ENCODE measurements at regions not wholly inside any gene's neighbourhood (a gene's known extent, or its start where the extent isn't known, plus 50 kb on each side); places are given as distances from the start of the nearest gene placed in this dataset.

- H3K9me3 ChIP-seq (replicated peaks; ENCODE audit: control insufficient read depth, insufficient read depth, low read depth, low read length) = no peaks in the 10 kb centered on the region
- in situ Hi-C loops (cut with MboI) = no loop called here
- no peak overlapping the region for H2AFZ ChIP-seq (ENCODE audit: low read depth, low read length)
- no peak overlapping the region; a peak in 1 of 4 replicates for H3K9ac ChIP-seq (ENCODE audit: insufficient read depth in 1 of 2, low read depth in 2 of 2, low read length in 2 of 2)
- no peaks in the 10 kb centered on the region for H3K9me1 ChIP-seq (ENCODE audit: control insufficient read depth, insufficient read depth, low read length)
- CTCF ChIA-PET (ENCODE audit: low intra/inter-chr PET ratio) = no interaction called here
- H3K4me2 ChIP-seq (ENCODE audit: insufficient read depth, low read length) = no peak overlapping the region
- H3K27ac ChIP-seq (ENCODE audit: extremely low read depth, low read depth, low read length) = no peak overlapping the region
- FAIRE-seq (no peak), ATAC-seq (no peak), DNase-seq (ENCODE audit: extremely low read depth in 1 of 4, low spot score in 3 of 4) (no peak)
- under 1% methylated on average over 21 of the region's 23 CpGs for WGBS (ENCODE audit: insufficient coverage, low coverage, missing lambda C conversion rate)
- no peaks in the 10 kb centered on the region for H3K4me1 ChIP-seq (replicated peaks in 1 of 2; ENCODE audit: control insufficient read depth in 2 of 2, insufficient read depth in 2 of 2, low read length in 2 of 2)
- H3K4me3 ChIP-seq = no peak overlapping the region
- H4K20me1 ChIP-seq (replicated peaks; ENCODE audit: control insufficient read depth, insufficient read depth, low read length) = no peaks in the 10 kb centered on the region; the same call in 1 of the 2 replicates
- peaks cover 0 to 4% of the 10 kb centered on the region in 2 experiments; a peak in 1 of 5 replicates for H3K27me3 ChIP-seq (ENCODE audit: control insufficient read depth in 2 of 2, insufficient read depth in 2 of 2, low read length in 2 of 2)
- no TSS peak for BruUV-seq (replicated peaks)
- intact Hi-C loops (cut with micrococcal nuclease) = no loop called here
- POLR2A ChIA-PET = no interaction called here
- H3K36me3 ChIP-seq (ENCODE audit: control insufficient read depth, insufficient read depth, low read length) = no peaks in the 10 kb centered on the region
- H3K79me2 ChIP-seq (ENCODE audit: control insufficient read depth, insufficient read depth, low read length) = no peaks in the 10 kb centered on the region
- TF ChIP-seq, protein P1, sequence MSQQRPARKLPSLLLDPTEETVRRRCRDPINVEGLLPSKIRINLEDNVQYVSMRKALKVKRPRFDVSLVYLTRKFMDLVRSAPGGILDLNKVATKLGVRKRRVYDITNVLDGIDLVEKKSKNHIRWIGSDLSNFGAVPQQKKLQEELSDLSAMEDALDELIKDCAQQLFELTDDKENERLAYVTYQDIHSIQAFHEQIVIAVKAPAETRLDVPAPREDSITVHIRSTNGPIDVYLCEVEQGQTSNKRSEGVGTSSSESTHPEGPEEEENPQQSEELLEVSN (IDR thresholded peaks at IDR 0.05; ENCODE audit: borderline replicate concordance in 1 of 2, extremely low read depth in 1 of 2, insufficient read depth in 1 of 2, insufficient read length in 1 of 2, low read depth in 1 of 2, low read length in 1 of 2, poor library complexity in 1 of 2, severe bottlenecking in 1 of 2) = no peak
- TF ChIP-seq NR4A1 (CRISPR knock-in tag; IDR thresholded peaks at IDR 0.05) (no peak), NR4A1 (tag; IDR thresholded peaks at IDR 0.05) (no peak), NR2C1 (IDR thresholded peaks at IDR 0.05) (no peak), NR2C1 (tag; IDR thresholded peaks at IDR 0.05) (no peak), NR2C2 (CRISPR knock-in tag; IDR thresholded peaks at IDR 0.05) (no peak), NR2C2 (tag; IDR thresholded peaks at IDR 0.05) (no peak), BRCA1 (IDR thresholded peaks at IDR 0.05) (no peak), BRCA1 (CRISPR knock-in tag; IDR thresholded peaks at IDR 0.05) (no peak), HOXB6 (CRISPR knock-in tag; IDR thresholded peaks at IDR 0.05; ENCODE audit: borderline replicate concordance) (no peak), FOXJ2 (tag; IDR thresholded peaks at IDR 0.05) (no peak), JUNB (CRISPR knock-in tag; conservative IDR thresholded peaks at IDR 0.05) (no peak), CTBP1 (IDR thresholded peaks at IDR 0.05; ENCODE audit: borderline replicate concordance) (no peak), FOXM1 (IDR thresholded peaks at IDR 0.05; ENCODE audit: low read depth) (no peak), FOXM1 (CRISPR knock-in tag; IDR thresholded peaks at IDR 0.05; ENCODE audit: low read depth) (no peak), POLR2G (IDR thresholded peaks at IDR 0.05; ENCODE audit: low read depth, low read length) (no peak), TEAD1 (CRISPR knock-in tag; IDR thresholded peaks at IDR 0.05) (no peak), MEIS2 (IDR thresholded peaks at IDR 0.05; ENCODE audit: partially characterized antibody) (no peak), POU5F1 (IDR thresholded peaks at IDR 0.05; ENCODE audit: borderline replicate concordance, low read depth, low read length, partially characterized antibody) (no peak), MTA3 (IDR thresholded peaks at IDR 0.05; ENCODE audit: borderline replicate concordance) (no peak), DMBX1 (CRISPR knock-in tag; IDR thresholded peaks at IDR 0.05; ENCODE audit: borderline replicate concordance) (no peak), SMARCC2 (IDR thresholded peaks at IDR 0.05; ENCODE audit: low read depth) (no peak)
- TF ChIP-seq, protein P2, sequence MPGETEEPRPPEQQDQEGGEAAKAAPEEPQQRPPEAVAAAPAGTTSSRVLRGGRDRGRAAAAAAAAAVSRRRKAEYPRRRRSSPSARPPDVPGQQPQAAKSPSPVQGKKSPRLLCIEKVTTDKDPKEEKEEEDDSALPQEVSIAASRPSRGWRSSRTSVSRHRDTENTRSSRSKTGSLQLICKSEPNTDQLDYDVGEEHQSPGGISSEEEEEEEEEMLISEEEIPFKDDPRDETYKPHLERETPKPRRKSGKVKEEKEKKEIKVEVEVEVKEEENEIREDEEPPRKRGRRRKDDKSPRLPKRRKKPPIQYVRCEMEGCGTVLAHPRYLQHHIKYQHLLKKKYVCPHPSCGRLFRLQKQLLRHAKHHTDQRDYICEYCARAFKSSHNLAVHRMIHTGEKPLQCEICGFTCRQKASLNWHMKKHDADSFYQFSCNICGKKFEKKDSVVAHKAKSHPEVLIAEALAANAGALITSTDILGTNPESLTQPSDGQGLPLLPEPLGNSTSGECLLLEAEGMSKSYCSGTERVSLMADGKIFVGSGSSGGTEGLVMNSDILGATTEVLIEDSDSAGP (CRISPR knock-in tag; IDR thresholded peaks at IDR 0.05) = no peak
Measured at GRCh38 chr11:134864233-134864967, 452.4 kb upstream of the B3GAT1 start.
